ENCODE measurements at regions not wholly inside any gene's neighbourhood (a gene's known extent, or its start where the extent isn't known, plus 50 kb on each side); places are given as distances from the start of the nearest gene placed in this dataset.

GRCh38 chr11:103602840-103603239 lies 433.6 kb upstream of the DDI1 start:
- no peak for TF ChIP-seq CTCF (IDR thresholded peaks at IDR 0.05; ENCODE audit: insufficient read depth, low read depth, low read length)
- no peak for TF ChIP-seq EZH2 (IDR thresholded peaks at IDR 0.05; ENCODE audit: insufficient read depth, low read length)
